Activated T-helper 2 cell treated with anti-CD3 and anti-CD28 coated beads, Interferon-gamma antibody, Interleukin-2, Interleukin-4, amounts not matched to agents 10 μg/mL and 5 μg/mL and 100 μg/mL, durations not matched to agents 14 hours and 24 hours and 36 hours (primary cell): ENCODE measurements at regions not wholly inside any gene's neighbourhood (a gene's known extent, or its start where the extent isn't known, plus 50 kb on each side); places are given as distances from the start of the nearest gene placed in this dataset.
"Not testable (repeated sequence)": the region's sequence is repeated elsewhere in the genome, so short reads cannot be mapped to it uniquely, and the experiment has no call there.

Experiments
- DNase-seq: peaks from one replicate; pipeline ENCODE4 v3.0.0; 2021; ENCODE audit warnings: low spot score
- H3K27ac Mint-ChIP-seq: one replicate; pipeline ENCODE4 v1.8.0; 2021; ENCODE audit warnings: mixed read lengths
- H3K27me3 Mint-ChIP-seq: one replicate; pipeline ENCODE4 v1.8.0; 2021; ENCODE audit warnings: low read depth, mixed read lengths
- H3K36me3 Mint-ChIP-seq: one replicate; pipeline ENCODE4 v1.8.0; 2021; ENCODE audit warnings: low read depth, mixed read lengths
- H3K4me1 Mint-ChIP-seq: one replicate; pipeline ENCODE4 v1.8.0; 2021; ENCODE audit warnings: low read depth, mixed read lengths
- H3K4me3 Mint-ChIP-seq: one replicate; pipeline ENCODE4 v1.8.0; 2021; ENCODE audit warnings: low read depth, mild to moderate bottlenecking, moderate library complexity, mixed read lengths
- H3K9me3 Mint-ChIP-seq: one replicate; pipeline ENCODE4 v1.8.0; 2021; ENCODE audit warnings: mixed read lengths
- intact Hi-C: fragments of 100-400 bp; cut with micrococcal nuclease; formaldehyde crosslinking; loops from one replicate; pipeline ENCODE4 v1.15.1; 2023

DNA sequence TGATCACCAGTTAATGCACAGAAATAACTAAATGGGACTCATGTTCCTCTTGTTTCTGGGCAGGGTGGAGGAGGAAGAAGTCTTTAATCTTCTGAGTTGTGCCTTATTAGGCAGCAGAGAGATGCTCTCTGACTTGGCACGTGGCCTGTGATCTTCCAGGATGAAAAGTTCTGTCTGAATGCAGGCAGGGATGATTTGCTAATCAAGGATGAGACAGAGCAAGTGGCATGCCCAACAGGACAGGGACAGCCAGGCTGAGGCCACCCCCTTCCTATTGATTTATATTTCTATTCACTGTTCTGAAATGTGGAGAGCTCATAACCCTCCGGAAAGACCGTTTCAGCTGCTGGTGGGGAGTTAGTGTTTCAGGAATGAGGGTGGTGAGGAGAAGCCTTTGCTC is 477.8 kb upstream of the CAMK1G start:
- Mint-ChIP-seq H3K9me3 (no peaks in the 10 kb centered on the region), H3K4me3 (no peak overlapping the region), H3K27me3 (no peaks in the 10 kb centered on the region), H3K36me3 (no peaks in the 10 kb centered on the region), H3K27ac (no peak overlapping the region), H3K4me1 (peaks cover 3% of the 10 kb centered on the region)
- intact Hi-C loops = no loop called here
- DNase-seq = no peak

DNA sequence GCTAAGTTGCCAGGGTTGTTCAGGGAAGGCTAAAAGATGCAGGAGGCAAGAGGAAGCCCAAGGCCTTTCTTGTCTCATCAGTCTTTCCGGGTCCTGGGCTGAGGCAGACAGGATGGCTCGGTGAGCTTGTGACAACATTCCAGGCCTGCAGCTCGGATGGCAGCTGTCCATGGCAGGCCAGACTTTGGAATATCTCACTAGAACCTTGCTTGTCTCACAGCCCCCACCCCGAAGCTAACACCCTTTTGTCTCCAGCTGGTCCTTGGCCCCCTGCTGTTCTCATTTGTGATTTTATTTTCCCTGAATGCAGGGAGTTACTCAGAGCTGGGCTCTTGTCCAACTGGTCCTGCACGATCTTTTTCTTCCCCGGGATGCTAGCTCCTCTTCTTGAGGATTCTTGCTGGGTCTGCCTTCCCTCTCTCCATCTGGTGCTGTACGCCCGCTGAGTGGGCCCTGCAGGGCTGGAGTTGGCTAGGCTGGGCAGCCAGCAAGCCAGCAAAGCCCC is 477.2 kb upstream of the CAMK1G start:
- H3K9me3 Mint-ChIP-seq = no peaks in the 10 kb centered on the region
- no peaks in the 10 kb centered on the region for H3K36me3 Mint-ChIP-seq
- no peak for DNase-seq
- no peaks in the 10 kb centered on the region for H3K27me3 Mint-ChIP-seq
- H3K27ac Mint-ChIP-seq = no peak overlapping the region
- H3K4me1 Mint-ChIP-seq = peaks cover 3% of the 10 kb centered on the region
- intact Hi-C loops = no loop called here
- H3K4me3 Mint-ChIP-seq = no peak overlapping the region

DNA sequence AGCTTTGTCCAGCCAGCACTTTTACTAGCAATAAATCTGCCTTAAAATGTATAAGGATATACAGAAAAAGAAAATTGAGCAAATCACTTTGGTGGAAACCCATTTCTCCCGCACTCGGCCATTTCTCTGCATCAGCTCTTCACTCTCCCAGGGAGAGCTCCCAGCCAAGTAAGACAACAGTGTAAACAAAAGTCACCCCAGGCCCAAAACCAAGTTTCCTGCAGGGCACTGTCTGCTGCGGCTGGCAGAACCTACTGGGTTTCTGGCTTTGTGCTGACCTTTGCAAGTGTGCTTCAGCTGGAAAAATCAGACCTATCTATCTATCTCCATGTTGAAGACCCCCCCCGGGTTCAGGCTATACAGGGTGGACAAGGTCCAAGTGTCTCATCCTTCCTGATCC is 476.7 kb upstream of the CAMK1G start:
- no peaks in the 10 kb centered on the region for H3K36me3 Mint-ChIP-seq
- no peak overlapping the region for H3K4me3 Mint-ChIP-seq
- intact Hi-C loops = no loop called here
- no peak overlapping the region for H3K27ac Mint-ChIP-seq
- peaks cover 3% of the 10 kb centered on the region for H3K4me1 Mint-ChIP-seq
- no peak for DNase-seq
- H3K9me3 Mint-ChIP-seq = no peaks in the 10 kb centered on the region
- no peaks in the 10 kb centered on the region for H3K27me3 Mint-ChIP-seq

DNA sequence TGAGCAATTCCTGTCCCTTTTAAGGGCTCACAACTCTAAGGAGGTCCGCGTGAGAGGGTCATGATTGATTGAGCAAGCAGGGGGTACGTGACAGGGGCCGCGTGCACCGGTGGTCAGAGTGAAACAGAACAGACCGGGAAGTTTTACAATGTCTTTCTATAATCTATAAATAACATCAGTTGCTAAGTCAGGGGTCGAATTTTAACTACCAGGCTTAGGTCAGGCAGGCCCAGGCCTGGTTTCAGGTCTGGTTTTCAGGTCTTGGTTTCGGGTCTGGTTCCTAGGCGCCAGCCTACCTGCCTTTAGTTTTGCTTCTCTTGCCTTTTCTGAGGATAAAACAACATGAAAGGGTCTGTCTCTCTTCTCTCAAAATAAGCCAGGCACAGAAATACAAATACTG is 476.0 kb upstream of the CAMK1G start:
- H3K36me3 Mint-ChIP-seq = no peaks in the 10 kb centered on the region
- no peaks in the 10 kb centered on the region for H3K9me3 Mint-ChIP-seq
- peaks cover 3% of the 10 kb centered on the region for H3K4me1 Mint-ChIP-seq
- H3K27me3 Mint-ChIP-seq = no peaks in the 10 kb centered on the region
- intact Hi-C loops = no loop called here
- no peak for DNase-seq
- H3K27ac Mint-ChIP-seq = no peak overlapping the region
- no peak overlapping the region for H3K4me3 Mint-ChIP-seq

DNA sequence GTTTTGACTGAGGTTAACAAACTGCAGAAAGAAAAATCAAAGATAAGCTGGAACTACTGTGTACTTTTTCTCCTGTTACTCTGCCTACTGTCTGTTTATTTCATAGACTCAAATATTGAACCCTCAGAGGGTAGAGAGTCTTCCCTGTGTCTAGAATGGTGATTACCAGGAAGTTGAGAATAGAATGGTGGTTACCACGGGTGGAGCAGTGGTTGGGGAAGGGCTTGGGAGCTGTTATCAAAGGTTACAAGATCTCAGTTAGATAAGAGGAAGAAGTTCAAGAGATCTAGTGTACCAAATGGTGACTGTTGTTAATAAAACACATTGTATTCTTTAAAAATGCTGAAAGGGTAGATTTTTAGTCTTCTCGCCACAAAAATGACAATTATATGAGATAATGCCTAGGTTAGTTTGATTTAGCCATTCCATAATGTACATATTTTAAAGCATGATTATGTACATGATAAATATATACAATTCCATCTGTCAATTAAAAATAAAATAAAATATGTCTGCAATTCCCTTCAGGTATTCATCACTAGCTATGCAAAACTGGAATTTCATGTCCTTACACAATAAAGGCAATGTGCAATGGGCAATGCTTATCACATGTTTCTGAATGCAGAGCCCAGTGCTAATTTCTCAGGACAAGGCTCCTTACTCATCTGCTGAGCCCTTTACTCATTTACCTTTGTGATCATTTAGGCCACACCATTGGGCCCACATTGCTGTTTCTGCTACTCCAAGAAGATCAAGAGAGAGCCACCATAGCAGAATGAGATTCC is 474.3 kb upstream of the CAMK1G start:
- Mint-ChIP-seq H3K4me1 (peaks cover 3% of the 10 kb centered on the region), H3K9me3 (no peaks in the 10 kb centered on the region), H3K36me3 (no peaks in the 10 kb centered on the region), H3K27ac (no peak overlapping the region), H3K27me3 (no peaks in the 10 kb centered on the region), H3K4me3 (no peak overlapping the region)
- intact Hi-C loops = no loop called here
- DNase-seq = no peak

DNA sequence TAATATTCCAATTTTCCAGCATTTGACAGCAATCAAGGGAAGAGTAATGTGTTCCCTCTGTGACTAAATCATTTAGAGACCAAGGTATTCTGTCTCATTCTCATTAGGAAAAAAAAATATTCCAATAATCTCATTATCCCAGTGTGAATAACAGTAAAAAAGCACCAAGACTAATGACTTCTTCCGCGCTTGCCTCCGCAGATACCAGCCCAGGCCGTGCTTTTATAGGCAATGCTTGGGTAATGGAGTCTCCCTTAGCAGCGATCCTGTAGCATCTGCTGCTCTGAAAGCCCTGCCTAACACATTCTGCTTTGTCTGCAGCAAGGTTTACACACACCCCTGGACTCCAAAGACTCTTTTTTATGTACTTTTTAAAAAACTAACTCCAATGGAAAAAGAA is 470.0 kb upstream of the CAMK1G start:
- Mint-ChIP-seq H3K27ac (no peak overlapping the region), H3K4me3 (no peak overlapping the region), H3K27me3 (no peaks in the 10 kb centered on the region)

DNA sequence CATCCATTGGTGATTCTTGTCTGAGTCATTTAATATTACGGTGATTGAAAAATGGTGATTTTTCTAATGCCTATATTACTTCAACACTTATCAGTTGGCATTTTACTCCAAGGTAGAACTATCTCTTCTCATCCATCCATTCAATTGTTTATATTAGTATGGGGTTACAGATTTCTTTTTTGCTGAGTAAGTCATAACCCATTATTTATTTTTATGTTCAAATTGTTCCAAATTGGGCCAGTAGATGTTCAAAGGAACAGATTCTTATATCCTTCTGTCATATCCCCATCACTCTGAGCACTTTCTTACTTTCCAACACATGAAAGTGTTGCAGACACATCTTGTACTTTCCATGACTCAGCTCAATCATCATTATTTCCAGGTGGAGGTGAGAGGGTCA is 466.8 kb upstream of the CAMK1G start:
- H3K36me3 Mint-ChIP-seq = no peaks in the 10 kb centered on the region
- no peak for DNase-seq
- H3K27me3 Mint-ChIP-seq = no peaks in the 10 kb centered on the region
- no peak overlapping the region for H3K27ac Mint-ChIP-seq
- no peak overlapping the region for H3K4me3 Mint-ChIP-seq
- intact Hi-C loops = no loop called here
- no peaks in the 10 kb centered on the region for H3K4me1 Mint-ChIP-seq
- no peaks in the 10 kb centered on the region for H3K9me3 Mint-ChIP-seq

More for the DNA sequence above, 470.0 kb upstream of the CAMK1G start:
- intact Hi-C loops = no loop called here
- Mint-ChIP-seq H3K36me3 (no peaks in the 10 kb centered on the region), H3K4me1 (peaks cover 3% of the 10 kb centered on the region), H3K9me3 (no peaks in the 10 kb centered on the region)
- DNase-seq = no peak

DNA sequence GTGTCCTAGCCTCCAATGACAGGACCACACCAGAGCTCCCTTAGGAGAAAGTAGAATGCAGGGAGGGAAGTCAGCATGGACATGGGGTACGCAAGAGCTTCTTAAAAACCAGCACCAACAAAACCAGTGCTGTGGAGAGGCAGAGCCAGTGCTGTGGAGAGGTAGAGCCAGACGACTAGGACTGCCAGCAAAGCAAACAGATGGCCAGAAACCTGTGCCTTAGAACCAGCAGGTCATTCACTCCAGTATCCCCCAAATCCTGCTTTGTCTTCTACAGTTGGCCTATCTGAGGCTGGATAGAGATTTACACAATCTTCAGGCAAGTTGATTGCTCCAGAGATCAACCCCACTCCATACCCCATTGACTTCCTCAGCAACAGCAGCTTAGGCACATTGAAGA is 459.9 kb upstream of the CAMK1G start:
- no peak overlapping the region for H3K27ac Mint-ChIP-seq
- no peaks in the 10 kb centered on the region for H3K9me3 Mint-ChIP-seq
- H3K4me1 Mint-ChIP-seq = no peaks in the 10 kb centered on the region
- H3K4me3 Mint-ChIP-seq = no peak overlapping the region
- H3K36me3 Mint-ChIP-seq = no peaks in the 10 kb centered on the region
- H3K27me3 Mint-ChIP-seq = no peaks in the 10 kb centered on the region
- DNase-seq = no peak
- intact Hi-C loops = no loop called here

DNA sequence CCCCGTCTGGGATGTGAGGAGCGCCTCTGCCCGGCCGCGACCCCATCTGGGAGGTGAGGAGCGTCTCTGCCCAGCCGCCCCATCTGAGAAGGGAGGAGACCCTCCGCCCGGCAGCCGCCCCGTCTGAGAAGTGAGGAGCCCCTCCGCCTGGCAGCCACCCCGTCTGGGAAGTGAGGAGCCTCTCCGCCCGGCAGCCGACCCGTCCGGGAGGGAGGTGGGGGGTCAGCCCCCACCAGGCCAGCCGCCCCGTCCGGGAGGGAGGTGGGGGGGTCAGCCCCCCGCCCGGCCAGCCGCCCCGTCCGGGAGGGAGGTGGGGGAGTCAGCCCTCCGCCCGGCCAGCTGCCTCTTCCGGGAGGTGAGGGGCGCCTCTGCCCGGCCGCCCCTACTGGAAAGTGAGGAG is 454.4 kb upstream of the CAMK1G start:
- intact Hi-C loops, H3K27me3 Mint-ChIP-seq, H3K9me3 Mint-ChIP-seq, DNase-seq, H3K4me3 Mint-ChIP-seq, H3K4me1 Mint-ChIP-seq, H3K27ac Mint-ChIP-seq, H3K36me3 Mint-ChIP-seq: not testable (repeated sequence)

DNA sequence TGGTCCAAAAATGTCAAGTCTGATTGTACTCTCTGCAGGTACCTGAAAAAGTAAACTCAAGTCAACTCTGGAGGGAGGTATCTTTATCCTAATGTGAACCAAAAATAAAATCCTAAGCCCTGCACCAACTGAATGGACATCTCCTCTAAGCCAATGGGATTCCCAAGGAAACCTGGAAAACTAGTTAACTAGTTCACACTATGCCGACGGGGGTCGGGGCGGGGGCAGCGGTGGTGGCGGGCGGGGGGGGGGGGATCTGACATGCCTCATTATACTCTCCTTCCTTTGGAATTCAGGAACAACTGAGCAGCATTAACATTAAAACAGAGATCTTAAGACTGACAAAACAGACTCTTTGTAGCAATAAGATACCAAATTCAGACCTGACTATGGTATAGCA is 452.6 kb upstream of the CAMK1G start:
- Mint-ChIP-seq H3K4me1 (no peaks in the 10 kb centered on the region), H3K27me3 (no peaks in the 10 kb centered on the region), H3K36me3 (no peaks in the 10 kb centered on the region), H3K4me3 (no peak overlapping the region), H3K27ac (no peak overlapping the region), H3K9me3 (no peaks in the 10 kb centered on the region)
- intact Hi-C loops = no loop called here
- no peak for DNase-seq

DNA sequence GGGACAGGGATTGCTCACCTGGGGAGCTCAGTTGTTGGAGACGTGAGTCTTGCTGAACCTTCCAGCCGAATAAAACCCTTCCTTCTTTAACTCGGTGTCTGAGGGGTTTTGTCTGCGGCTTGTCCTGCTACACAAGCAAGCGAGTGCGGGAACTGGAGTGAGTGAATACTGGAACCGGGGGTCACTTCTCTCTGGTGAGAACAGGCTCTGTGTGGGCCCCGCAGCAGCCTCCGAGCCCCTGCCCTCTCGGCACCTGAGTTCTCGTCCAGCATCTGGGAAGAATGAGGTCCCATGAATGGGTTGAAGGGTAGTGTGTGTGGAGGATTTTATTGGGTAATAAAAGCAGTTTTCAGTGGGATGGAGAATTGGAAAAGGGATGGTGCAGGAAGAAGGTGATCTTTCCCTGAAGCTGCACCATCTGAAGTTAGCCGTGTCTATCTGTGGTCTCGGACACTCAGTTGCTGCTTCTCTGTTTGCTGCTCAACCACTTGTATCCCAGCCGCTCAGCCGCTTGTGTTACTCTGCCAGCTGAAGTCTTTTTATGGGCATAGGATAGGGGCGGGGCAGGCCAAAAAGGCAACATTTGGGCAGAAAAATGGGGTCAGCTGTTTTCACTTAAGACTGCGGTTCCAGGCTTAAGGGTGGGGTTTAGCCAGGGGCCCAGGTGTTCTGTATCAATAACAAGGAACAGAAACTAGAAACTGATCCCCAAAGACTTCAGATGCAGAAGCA is 450.6 kb upstream of the CAMK1G start:
- Mint-ChIP-seq H3K27me3 (no peaks in the 10 kb centered on the region), H3K36me3 (no peaks in the 10 kb centered on the region), H3K9me3 (no peaks in the 10 kb centered on the region), H3K27ac (no peak overlapping the region), H3K4me1 (no peaks in the 10 kb centered on the region), H3K4me3 (no peak overlapping the region)
- intact Hi-C loops = no loop called here
- DNase-seq = no peak

DNA sequence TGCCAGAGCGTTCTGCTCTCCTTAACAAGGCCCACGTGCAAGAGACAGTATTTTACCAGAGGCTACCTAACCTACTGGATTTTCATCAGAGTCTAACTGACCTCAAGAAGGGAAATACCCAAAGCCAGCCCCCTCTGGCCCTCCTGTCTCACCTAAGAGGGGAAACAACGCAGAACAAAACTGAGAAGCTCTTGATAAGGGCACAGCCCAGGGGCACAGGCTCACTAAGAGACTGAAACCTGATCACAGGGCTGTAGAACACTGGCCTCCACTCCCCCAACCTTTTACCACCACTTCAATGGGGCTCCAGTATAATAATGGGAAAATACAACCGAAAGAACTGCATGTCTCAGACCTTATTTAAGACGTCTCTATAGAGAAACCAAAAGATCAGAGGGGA is 449.5 kb upstream of the CAMK1G start:
- Mint-ChIP-seq H3K4me1 (no peaks in the 10 kb centered on the region), H3K9me3 (no peaks in the 10 kb centered on the region), H3K4me3 (no peak overlapping the region), H3K36me3 (no peaks in the 10 kb centered on the region), H3K27ac (no peak overlapping the region), H3K27me3 (no peaks in the 10 kb centered on the region)
- no peak for DNase-seq
- intact Hi-C loops = no loop called here

DNA sequence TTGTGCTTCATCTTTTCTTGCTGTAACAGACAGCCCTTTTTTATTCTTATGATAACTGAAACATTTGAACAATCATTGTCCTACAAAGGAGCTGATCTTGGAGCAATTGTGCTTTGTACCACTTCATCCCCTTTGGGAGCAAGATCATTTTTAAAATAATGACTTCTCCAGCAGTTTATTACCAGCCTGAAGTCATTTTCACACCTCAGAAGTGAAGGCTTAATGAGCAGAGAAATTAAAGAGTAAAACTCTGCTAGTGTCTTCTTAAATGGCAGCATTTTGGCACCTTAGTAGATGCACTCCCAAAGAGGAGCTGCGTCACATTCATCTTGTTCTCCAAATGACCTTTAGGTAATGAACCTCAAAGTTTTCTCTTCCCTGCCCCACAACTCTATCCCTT is 439.6 kb upstream of the CAMK1G start:
- H3K27ac Mint-ChIP-seq = no peak overlapping the region
- H3K4me1 Mint-ChIP-seq = no peaks in the 10 kb centered on the region
- no peaks in the 10 kb centered on the region for H3K27me3 Mint-ChIP-seq
- H3K4me3 Mint-ChIP-seq = no peak overlapping the region
- no peaks in the 10 kb centered on the region for H3K36me3 Mint-ChIP-seq
- no peak for DNase-seq
- intact Hi-C loops = no loop called here
- no peaks in the 10 kb centered on the region for H3K9me3 Mint-ChIP-seq
